Astrocyte of the cerebellum (primary cell): ENCODE measurements at regions not wholly inside any gene's neighbourhood (a gene's known extent, or its start where the extent isn't known, plus 50 kb on each side); places are given as distances from the start of the nearest gene placed in this dataset.

Experiments used
- DNase-seq: peaks from one replicate; pipeline ENCODE4 v3.0.0-alpha.2; 2011; ENCODE audit warnings: low read depth
- H3K4me3 ChIP-seq: 2 replicates; pipeline ENCODE4 v1.5.1; 2011; ENCODE audit warnings: mild to moderate bottlenecking, low read depth, low read length, moderate library complexity
- CTCF ChIP-seq: IDR thresholded peaks from 2 replicates; pipeline ENCODE4 v1.5.1; 2012; ENCODE audit warnings: low read length, low read depth, moderate library complexity, mild to moderate bottlenecking; ENCODE audit errors: missing control alignments
- in situ Hi-C: cut with HindIII; loops from 2 replicates; pipeline ENCODE4 v1.10.0; 2017; ENCODE audit warnings: low sequenced_read_pairs

GRCh38 chr20:61045091-61045490 lies 207.0 kb upstream of the CDH4 start:
- no peak overlapping the region for H3K4me3 ChIP-seq
- no peak for TF ChIP-seq CTCF
- DNase-seq, result no peak
- in situ Hi-C loops, result no loop called here

- no peak for DNase-seq
- in situ Hi-C loops, result no loop called here
- H3K4me3 ChIP-seq, result no peak overlapping the region
- no peak for TF ChIP-seq CTCF
These were observed 206.0 kb upstream of the CDH4 start for GRCh38 chr20:61045876-61046585.

GRCh38 chr20:61046721-61047351 lies 205.2 kb upstream of the CDH4 start:
- no peak overlapping the region for H3K4me3 ChIP-seq
- DNase-seq, result no peak
- in situ Hi-C loops, result no loop called here
- no peak for TF ChIP-seq CTCF

GRCh38 chr20:61047515-61047914 lies 204.5 kb upstream of the CDH4 start:
- no peak overlapping the region for H3K4me3 ChIP-seq
- DNase-seq, result no peak
- no peak for TF ChIP-seq CTCF
- in situ Hi-C loops, result no loop called here

DNA sequence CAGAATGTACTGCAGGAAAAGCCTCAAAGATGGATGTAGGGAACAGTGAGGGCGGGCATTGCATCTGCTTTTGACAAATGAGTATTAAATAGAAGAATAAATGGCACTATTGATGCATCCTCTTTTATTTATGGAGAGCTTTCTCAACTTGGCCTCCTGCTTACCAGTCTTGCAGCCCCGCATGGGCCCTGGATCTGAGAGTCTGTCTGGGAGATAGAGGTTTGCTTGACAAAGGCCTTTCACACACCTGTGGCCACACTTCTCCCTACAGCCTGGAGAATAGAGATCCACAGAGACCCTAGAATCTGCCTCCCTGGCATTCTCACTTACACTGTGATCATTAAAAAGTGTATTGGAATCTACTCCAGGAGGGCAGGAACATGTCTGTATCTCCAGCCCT lies 203.8 kb upstream of the CDH4 start:
- no peak overlapping the region for H3K4me3 ChIP-seq
- in situ Hi-C loops, result no loop called here
- TF ChIP-seq CTCF, result no peak
- no peak for DNase-seq

GRCh38 chr20:61049684-61050083 lies 202.4 kb upstream of the CDH4 start:
- no peak overlapping the region for H3K4me3 ChIP-seq
- no peak for DNase-seq
- in situ Hi-C loops, result no loop called here
- no peak for TF ChIP-seq CTCF
